ENCODE measurements at regions not wholly inside any gene's neighbourhood (a gene's known extent, or its start where the extent isn't known, plus 50 kb on each side); places are given as distances from the start of the nearest gene placed in this dataset.
A peak's percentile ranks its signal among the peaks of the same experiment; 100 is the strongest.
"Not testable (repeated sequence)": the region's sequence is repeated elsewhere in the genome, so short reads cannot be mapped to it uniquely, and the experiment has no call there.

DNA sequence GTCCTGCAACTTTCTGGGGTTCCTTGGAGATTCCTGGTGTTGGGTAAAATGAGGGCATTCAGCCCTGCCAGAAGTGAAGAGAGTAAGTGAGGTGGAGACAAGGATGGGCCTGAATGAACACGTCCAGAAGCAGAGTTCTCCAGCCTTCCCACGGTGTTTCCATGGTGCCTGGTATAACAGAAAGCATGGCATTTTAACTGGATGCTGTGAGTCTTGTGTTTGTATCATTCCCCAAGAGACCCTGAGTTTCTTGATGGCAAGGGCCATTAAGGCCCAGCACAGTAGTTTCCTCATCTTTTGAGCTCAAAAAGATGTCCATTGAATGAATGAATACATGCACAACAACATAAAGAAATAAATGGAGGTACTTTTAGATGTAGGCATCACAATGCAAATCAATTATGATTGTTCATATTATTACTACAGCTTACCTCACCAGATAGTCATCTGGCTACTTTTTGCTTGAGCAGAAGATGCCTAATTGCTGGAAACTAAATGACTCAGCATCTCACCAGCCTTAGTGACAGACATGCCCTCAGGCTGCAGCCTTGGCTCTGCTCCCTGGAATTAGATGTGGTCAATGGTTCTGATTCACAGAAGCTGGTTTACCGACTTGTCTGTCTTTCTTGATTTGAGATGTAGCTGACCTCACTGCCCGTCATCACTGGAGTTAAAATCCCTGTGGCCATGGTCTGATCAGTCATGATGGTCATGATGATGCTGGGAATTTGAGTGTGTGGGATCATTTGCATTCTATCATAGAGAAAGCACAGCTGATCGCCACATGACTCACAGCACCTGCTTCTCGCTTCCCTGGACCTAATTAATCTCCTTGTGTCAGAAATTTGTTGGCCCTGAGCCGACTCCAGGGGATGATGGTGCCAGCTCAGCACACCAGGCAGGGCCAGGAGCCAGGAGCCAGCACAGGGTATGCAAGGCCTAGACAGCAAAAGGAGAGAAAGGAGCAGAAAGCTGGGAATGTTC is 83.9 kb downstream of the CXCL12 start:
- no peak for DNase-seq

DNA sequence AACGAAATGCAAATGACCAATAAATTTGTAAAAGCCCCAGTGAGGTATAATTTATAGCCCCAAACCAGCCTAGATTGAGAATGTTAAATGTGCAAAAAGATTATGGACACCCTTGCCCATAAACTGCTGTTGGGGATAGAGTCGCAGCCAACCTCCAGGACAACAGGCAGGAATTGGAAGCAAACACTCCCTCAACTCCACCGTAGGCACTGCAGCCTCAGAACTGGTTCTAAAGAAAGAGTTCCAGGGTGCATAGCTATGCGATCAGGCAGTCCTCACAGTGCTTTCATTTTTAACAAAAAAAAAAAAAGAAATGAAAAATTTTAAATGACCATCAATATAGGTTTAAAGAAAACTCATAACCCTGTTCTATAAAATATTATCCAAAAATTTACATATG is 86.2 kb downstream of the CXCL12 start:
- no peak for DNase-seq

GRCh38 chr10:44297963-44298362 is 86.9 kb downstream of the CXCL12 start:
- DNase-seq = no peak

- DNase-seq = no peak
These were observed 89.2 kb downstream of the CXCL12 start for GRCh38 chr10:44295644-44296241.

DNA sequence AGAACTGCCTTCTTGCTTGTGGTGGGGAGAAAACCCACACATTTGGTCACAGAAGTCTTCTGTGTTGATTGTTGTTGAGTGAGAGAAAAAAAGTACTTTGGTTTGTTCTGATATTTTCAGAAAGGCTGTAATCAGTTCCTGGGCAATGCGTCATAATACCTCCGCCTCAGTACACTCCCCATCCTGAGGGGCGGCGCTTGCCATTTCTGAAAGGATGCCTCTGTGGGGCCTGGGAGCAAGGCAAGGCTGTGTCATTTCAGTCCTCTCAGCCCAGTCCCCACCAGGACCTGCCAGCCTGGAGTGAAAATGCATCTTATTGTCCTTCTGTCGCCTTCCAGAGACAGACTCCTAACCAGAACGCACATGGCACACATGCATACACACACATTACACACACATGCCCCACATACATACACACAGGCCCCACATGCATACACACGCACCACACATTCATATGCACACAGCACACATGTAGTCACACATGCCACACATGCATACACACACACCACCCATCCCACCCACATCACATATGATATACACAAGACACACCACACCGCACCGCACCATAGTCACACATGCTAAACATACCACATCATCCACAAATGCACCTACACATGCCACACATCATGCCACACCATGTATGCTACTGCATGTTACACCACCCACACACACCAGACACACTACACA is 90.0 kb downstream of the CXCL12 start:
- DNase-seq = no peak

DNA sequence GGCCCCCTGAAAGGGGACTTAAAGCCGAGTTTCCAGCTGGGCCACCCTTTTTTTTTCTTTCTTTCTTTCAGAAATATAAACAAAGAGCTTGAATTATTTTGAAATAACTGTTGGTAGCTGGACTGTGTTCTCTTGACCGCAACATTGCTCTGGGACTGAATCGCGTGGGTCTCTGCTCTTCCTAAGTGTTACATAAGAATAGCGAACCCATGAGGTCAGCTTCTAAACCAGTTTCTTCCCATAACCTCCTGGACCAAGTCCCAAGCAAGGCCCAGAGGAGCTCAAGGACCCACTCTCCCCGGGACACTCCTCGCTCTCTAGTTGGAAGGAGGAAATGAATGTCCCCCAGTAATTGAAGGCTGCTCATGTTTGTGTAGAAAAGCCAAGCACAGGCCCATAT is 91.1 kb downstream of the CXCL12 start:
- DNase-seq = no peak

- peak; percentile 14 for DNase-seq
These were observed 91.6 kb downstream of the CXCL12 start for GRCh38 chr10:44293306-44293778.

GRCh38 chr10:44292390-44293002 is 92.4 kb downstream of the CXCL12 start:
- no peak for DNase-seq

DNA sequence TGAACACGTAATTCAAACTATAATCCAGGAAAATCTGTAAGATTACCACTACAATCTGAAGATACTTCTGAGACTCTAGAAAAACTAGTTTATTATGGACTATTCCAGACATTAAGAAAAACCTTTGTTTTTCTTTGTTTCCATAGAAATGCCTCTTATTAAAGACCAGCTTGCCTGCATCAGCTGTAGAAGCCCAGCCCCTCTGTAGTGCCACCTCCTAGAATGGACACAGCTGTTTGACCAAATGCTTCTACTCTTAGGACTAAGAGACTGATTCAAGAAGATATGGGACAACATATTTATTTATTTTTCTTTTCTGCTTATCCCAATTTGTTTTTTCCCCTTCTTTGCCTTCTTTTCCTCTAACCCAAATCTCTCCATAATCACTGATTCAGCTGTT is 93.8 kb downstream of the CXCL12 start:
- no peak for DNase-seq

- DNase-seq = no peak
These were observed 95.8 kb downstream of the CXCL12 start for GRCh38 chr10:44289125-44289524.

DNA sequence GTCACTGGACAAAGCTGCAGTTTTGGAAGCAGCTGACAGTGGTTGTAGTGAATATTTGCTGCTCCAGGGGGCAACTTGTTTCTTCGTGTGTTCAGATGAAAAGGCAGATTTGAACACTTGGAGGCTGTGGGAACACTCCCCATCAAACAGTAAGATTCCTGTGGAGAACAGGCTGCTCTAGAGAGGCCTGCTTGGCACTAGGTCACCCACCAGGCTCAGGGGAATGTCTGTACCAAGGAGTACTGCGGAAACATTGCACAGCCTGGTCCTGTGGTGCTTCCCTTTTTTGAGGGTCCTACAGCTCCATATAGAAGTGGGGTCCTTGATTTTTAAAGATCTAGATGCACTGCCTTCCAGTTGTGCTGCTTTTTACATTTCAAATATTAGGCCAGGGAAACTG is 97.5 kb downstream of the CXCL12 start:
- no peak for DNase-seq

DNA sequence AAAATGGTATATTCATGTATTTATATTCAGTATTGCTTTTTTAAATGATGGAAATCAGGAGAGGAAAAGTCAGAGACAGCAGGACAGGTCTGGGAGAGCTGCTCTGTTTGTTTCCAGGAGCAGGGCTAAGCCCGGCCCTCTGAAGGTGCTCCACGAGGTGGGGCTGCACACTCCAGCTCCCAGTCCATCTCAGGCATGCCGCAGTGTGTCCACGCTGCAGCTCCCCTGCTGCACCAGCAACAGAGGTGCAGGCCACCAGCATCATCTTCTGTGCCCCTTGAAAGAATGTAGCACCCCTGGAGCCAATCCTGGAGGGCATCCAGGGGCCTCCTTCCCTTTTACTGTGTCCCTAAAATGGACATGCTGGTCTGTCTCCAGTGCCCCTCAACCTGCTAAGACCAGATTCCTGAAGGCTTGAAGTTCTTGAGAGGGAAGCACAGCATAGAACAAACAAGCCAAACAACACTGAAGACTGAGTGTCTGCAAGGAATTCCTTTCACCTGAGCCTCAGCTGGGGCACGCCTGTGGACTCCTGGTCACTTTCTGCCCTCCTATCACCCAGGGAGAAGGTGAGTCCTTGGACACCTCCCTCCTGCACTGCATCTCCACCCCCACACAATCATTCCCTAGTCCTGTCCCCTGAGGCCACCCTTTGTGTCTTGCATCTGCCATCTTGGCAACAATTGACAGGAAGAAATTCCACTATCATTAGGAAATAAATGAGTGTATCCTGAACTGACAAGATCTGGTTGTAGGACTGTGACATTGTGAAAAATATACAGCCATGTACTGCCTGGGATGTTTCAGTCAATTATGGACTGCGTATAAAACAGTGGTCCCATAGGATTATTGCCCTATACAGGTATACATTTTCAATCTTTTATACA is 100.5 kb downstream of the CXCL12 start:
- DNase-seq = no peak

GRCh38 chr10:44282626-44283300 is 102.1 kb downstream of the CXCL12 start:
- DNase-seq = no peak

DNA sequence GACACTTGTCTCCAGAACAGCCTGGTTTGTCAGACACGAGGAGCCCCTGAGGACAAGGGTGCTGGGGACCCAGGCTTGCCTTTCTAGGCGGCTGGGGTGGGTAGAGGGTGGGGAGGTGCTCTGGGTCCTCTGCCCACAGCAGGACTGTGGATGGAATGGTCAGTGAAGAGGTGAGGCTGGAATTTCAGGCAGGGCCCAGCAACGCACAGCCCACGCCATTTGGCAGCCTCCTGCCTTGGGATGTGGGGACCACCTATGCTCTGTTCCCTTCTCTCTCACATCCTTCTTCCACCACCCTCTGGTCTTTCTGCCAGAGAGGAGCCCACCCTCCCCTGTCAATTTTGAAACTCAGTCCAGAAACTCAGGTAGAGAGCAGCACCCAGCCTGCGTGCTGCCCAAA is 103.2 kb downstream of the CXCL12 start:
- no peak for DNase-seq

GRCh38 chr10:44281089-44281613 is 103.7 kb downstream of the CXCL12 start:
- DNase-seq = no peak

- DNase-seq = no peak
These were observed 104.5 kb downstream of the CXCL12 start for GRCh38 chr10:44280226-44281014.

GRCh38 chr10:44279426-44280126 is 105.3 kb downstream of the CXCL12 start:
- no peak for DNase-seq

DNA sequence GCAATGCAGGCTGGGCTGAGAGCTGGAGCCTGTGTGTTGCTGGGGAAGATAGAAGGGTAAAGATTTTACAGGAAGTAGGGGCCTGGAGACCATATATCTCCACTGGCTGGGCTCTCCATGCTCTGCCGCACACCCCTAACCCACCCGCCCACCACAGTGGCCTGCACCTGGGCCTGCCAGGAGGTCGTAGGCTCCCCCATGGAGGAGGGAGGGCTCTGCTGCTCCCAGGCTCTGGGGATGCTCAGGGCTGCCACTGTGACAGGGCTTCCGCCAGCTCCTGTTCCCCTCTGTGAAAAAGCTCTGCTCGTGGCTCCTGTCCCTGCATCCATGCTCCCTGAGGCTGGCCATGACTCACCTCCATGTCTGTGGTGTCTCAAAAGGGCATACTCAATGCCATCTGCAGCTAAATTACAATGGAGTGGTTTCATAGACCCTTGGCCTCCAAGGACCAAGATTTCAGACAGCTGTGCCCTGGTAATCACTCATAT is 106.0 kb downstream of the CXCL12 start:
- DNase-seq = no peak

GRCh38 chr10:44268435-44268948 is 116.4 kb downstream of the CXCL12 start:
- not testable (repeated sequence) for DNase-seq

Measured in hematopoietic multipotent progenitor cell treated with erythropoietin and hydrocortisone succinate and interleukin-3 and kit ligand, for 4 days (in vitro differentiated cells).